ENCODE measurements at regions not wholly inside any gene's neighbourhood (a gene's known extent, or its start where the extent isn't known, plus 50 kb on each side); places are given as distances from the start of the nearest gene placed in this dataset.
"Not testable (repeated sequence)": the region's sequence is repeated elsewhere in the genome, so short reads cannot be mapped to it uniquely, and the experiment has no call there.

- no peak for DNase-seq
Measured at GRCh38 chr12:111150921-111151840, 217.7 kb downstream of the PHETA1 start.

GRCh38 chr12:111150360-111150759 lies 218.5 kb downstream of the PHETA1 start:
- DNase-seq = no peak

- no peak for DNase-seq
Measured at GRCh38 chr12:111149299-111149698, 219.6 kb downstream of the PHETA1 start.

- DNase-seq = no peak
Measured at GRCh38 chr12:111148005-111148404, 220.9 kb downstream of the PHETA1 start.

GRCh38 chr12:111143271-111143670 lies 222.9 kb upstream of the MYL2 start:
- DNase-seq = no peak

GRCh38 chr12:111141205-111141604 lies 220.8 kb upstream of the MYL2 start:
- DNase-seq = no peak

GRCh38 chr12:111138016-111138415 lies 217.6 kb upstream of the MYL2 start:
- no peak for DNase-seq

- DNase-seq = no peak
Measured at GRCh38 chr12:111135293-111135832, 215.0 kb upstream of the MYL2 start.

- no peak for DNase-seq
Measured at GRCh38 chr12:111130336-111130735, 210.0 kb upstream of the MYL2 start.

- no peak for DNase-seq
Measured at GRCh38 chr12:111129149-111129767, 208.9 kb upstream of the MYL2 start.

- DNase-seq = no peak
Measured at GRCh38 chr12:111126331-111126730, 206.0 kb upstream of the MYL2 start.

GRCh38 chr12:111124183-111124582 lies 203.8 kb upstream of the MYL2 start:
- DNase-seq = no peak

GRCh38 chr12:111123390-111123789 lies 203.0 kb upstream of the MYL2 start:
- no peak for DNase-seq

GRCh38 chr12:111122458-111122878 lies 202.1 kb upstream of the MYL2 start:
- no peak for DNase-seq

GRCh38 chr12:111121840-111122239 lies 201.5 kb upstream of the MYL2 start:
- no peak for DNase-seq

- DNase-seq = no peak
Measured at GRCh38 chr12:111120578-111120977, 200.2 kb upstream of the MYL2 start.

GRCh38 chr12:111117017-111117416 lies 196.6 kb upstream of the MYL2 start:
- no peak for DNase-seq

GRCh38 chr12:111113313-111113712 lies 192.9 kb upstream of the MYL2 start:
- not testable (repeated sequence) for DNase-seq

GRCh38 chr12:111112311-111113098 lies 192.1 kb upstream of the MYL2 start:
- DNase-seq = no peak

- no peak for DNase-seq
Measured at GRCh38 chr12:111111681-111112080, 191.3 kb upstream of the MYL2 start.

GRCh38 chr12:111110556-111110955 lies 190.2 kb upstream of the MYL2 start:
- DNase-seq = no peak

- no peak for DNase-seq
Measured at GRCh38 chr12:111108726-111109125, 188.3 kb upstream of the MYL2 start.
